IPS DF 19.7 (cell line): ENCODE measurements at regions not wholly inside any gene's neighbourhood (a gene's known extent, or its start where the extent isn't known, plus 50 kb on each side); places are given as distances from the start of the nearest gene placed in this dataset.

Source experiments
- DNase-seq: peaks from one replicate; pipeline ENCODE4 v3.0.0-alpha.2; 2013; ENCODE audit warnings: low read depth, low spot score

- no peak for DNase-seq
Observed at GRCh38 chr2:6401301-6401700, 464.4 kb downstream of the CMPK2 start.

- no peak for DNase-seq
Observed at GRCh38 chr2:6408057-6408456, 457.6 kb downstream of the CMPK2 start.

GRCh38 chr2:6410313-6410712 is 455.4 kb downstream of the CMPK2 start:
- DNase-seq: no peak

- DNase-seq: no peak
Observed at GRCh38 chr2:6412533-6413091, 453.1 kb downstream of the CMPK2 start.

GRCh38 chr2:6417050-6417449 is 448.7 kb downstream of the CMPK2 start:
- DNase-seq: no peak

GRCh38 chr2:6418291-6418690 is 447.4 kb downstream of the CMPK2 start:
- DNase-seq: no peak

GRCh38 chr2:6421138-6421730 is 444.5 kb downstream of the CMPK2 start:
- DNase-seq: no peak

- DNase-seq: no peak
Observed at GRCh38 chr2:6421888-6422287, 443.8 kb downstream of the CMPK2 start.

GRCh38 chr2:6423157-6423556 is 442.6 kb downstream of the CMPK2 start:
- no peak for DNase-seq

GRCh38 chr2:6423944-6424343 is 441.8 kb downstream of the CMPK2 start:
- DNase-seq: no peak

- no peak for DNase-seq
Observed at GRCh38 chr2:6425032-6425431, 440.7 kb downstream of the CMPK2 start.

- DNase-seq: no peak
Observed at GRCh38 chr2:6429210-6429986, 436.3 kb downstream of the CMPK2 start.

- DNase-seq: no peak
Observed at GRCh38 chr2:6434438-6434837, 431.3 kb downstream of the CMPK2 start.

GRCh38 chr2:6441800-6442199 is 423.9 kb downstream of the CMPK2 start:
- no peak for DNase-seq

- no peak for DNase-seq
Observed at GRCh38 chr2:6442252-6442985, 423.3 kb downstream of the CMPK2 start.

- DNase-seq: no peak
Observed at GRCh38 chr2:6443061-6443823, 422.5 kb downstream of the CMPK2 start.

GRCh38 chr2:6444514-6444913 is 421.2 kb downstream of the CMPK2 start:
- DNase-seq: no peak

GRCh38 chr2:6445156-6445555 is 420.6 kb downstream of the CMPK2 start:
- DNase-seq: no peak

- DNase-seq: no peak
Observed at GRCh38 chr2:6446938-6447608, 418.6 kb downstream of the CMPK2 start.

GRCh38 chr2:6448893-6449292 is 416.8 kb downstream of the CMPK2 start:
- DNase-seq: no peak

- DNase-seq: no peak
Observed at GRCh38 chr2:6449343-6449742, 416.4 kb downstream of the CMPK2 start.
